MM.1S (cell line): ENCODE measurements at regions not wholly inside any gene's neighbourhood (a gene's known extent, or its start where the extent isn't known, plus 50 kb on each side); places are given as distances from the start of the nearest gene placed in this dataset.

Source experiments
- DNase-seq: peaks from one replicate; pipeline ENCODE4 v3.0.0-alpha.2; 2015
- H2AFZ ChIP-seq: fragments of 300-600 bp; sonication (generic); 2 replicates; pipeline ENCODE4 v1.6.0; 2016; ENCODE audit warnings: antibody characterized with exemption, low read length
- H3F3A ChIP-seq: fragments of 300-600 bp; sonication (generic); 2 replicates; pipeline ENCODE4 v1.6.1; 2016; ENCODE audit warnings: mild to moderate bottlenecking, antibody characterized with exemption, low read length, moderate library complexity, mixed read lengths; ENCODE audit not compliant: insufficient read depth
- H3K27ac ChIP-seq: fragments of 300-600 bp; sonication (generic); 2 replicates; pipeline ENCODE4 v1.5.1; 2016; ENCODE audit warnings: mild to moderate bottlenecking, low read length
- H3K27me3 ChIP-seq: fragments of 300-600 bp; sonication (generic); replicated peaks from 2 replicates; pipeline ENCODE4 v1.6.0; 2016; ENCODE audit warnings: low read length; ENCODE audit not compliant: insufficient read depth
- H3K36me3 ChIP-seq: fragments of 300-600 bp; sonication (generic); replicated peaks from 2 replicates; pipeline ENCODE4 v1.6.1; 2016; ENCODE audit warnings: mild to moderate bottlenecking, low read length, mixed read lengths; ENCODE audit not compliant: insufficient read depth
- H3K4me1 ChIP-seq: fragments of 300-600 bp; sonication (generic); 2 replicates; pipeline ENCODE4 v1.6.1; 2016; ENCODE audit warnings: low read length, mixed read lengths
- H3K4me2 ChIP-seq: fragments of 300-600 bp; sonication (generic); 2 replicates; pipeline ENCODE4 v1.6.0; 2016; ENCODE audit warnings: low read depth, low read length
- H3K4me3 ChIP-seq: fragments of 300-600 bp; sonication (generic); 2 replicates; pipeline ENCODE4 v1.5.1; 2016; ENCODE audit warnings: low read length, mixed read lengths
- H3K79me2 ChIP-seq: fragments of 300-600 bp; sonication (generic); 2 replicates; pipeline ENCODE4 v1.6.1; 2016; ENCODE audit warnings: mixed run types, low read length, mixed read lengths
- H3K9ac ChIP-seq: fragments of 300-600 bp; sonication (generic); 2 replicates; pipeline ENCODE4 v1.6.1; 2016; ENCODE audit warnings: low read length, mixed read lengths
- H3K9me2 ChIP-seq: fragments of 300-600 bp; sonication (generic); replicated peaks from 2 replicates; pipeline ENCODE4 v1.6.1; 2016; ENCODE audit warnings: mild to moderate bottlenecking, low read length, mixed read lengths; ENCODE audit not compliant: insufficient read depth
- H3K9me3 ChIP-seq: fragments of 300-600 bp; sonication (generic); replicated peaks from 2 replicates; pipeline ENCODE4 v1.6.1; 2016; ENCODE audit warnings: mild to moderate bottlenecking, low read length, mixed read lengths; ENCODE audit not compliant: insufficient read depth
- H4K20me1 ChIP-seq: fragments of 300-600 bp; sonication (generic); 2 replicates; pipeline ENCODE4 v1.6.1; 2016; ENCODE audit warnings: mild to moderate bottlenecking, low read length, moderate library complexity, mixed read lengths; ENCODE audit not compliant: insufficient read depth
- CTCF ChIP-seq: fragments of 300-600 bp; sonication (generic); IDR thresholded peaks from 2 replicates; pipeline ENCODE4 v1.5.1; 2016; ENCODE audit warnings: antibody characterized with exemption, low read length, mixed read lengths
- EZH2 ChIP-seq: fragments of 300-600 bp; sonication (generic); optimal IDR thresholded peaks from 2 replicates; pipeline ENCODE3; 2017; ENCODE audit warnings: low read depth, mild to moderate bottlenecking, antibody characterized with exemption, low read length, mixed read lengths
- EZH2phosphoT487 ChIP-seq: fragments of 300-600 bp; sonication (generic); IDR thresholded peaks from 2 replicates; pipeline ENCODE4 v1.6.1; 2018; ENCODE audit warnings: antibody characterized with exemption, low read length

GRCh38 chr20:39756828-39757227, 794.7 kb downstream of the DHX35 start:
- Histone ChIP-seq H3K4me2 (no peak overlapping the region), H3K9me2 (no peaks in the 10 kb centered on the region), H3K4me3 (no peak overlapping the region), H3K9ac (no peak overlapping the region), H3K27me3 (no peaks in the 10 kb centered on the region), H4K20me1 (no peaks in the 10 kb centered on the region), H3K79me2 (no peaks in the 10 kb centered on the region), H3K36me3 (no peaks in the 10 kb centered on the region), H2AFZ (no peak overlapping the region), H3F3A (no peaks in the 10 kb centered on the region), H3K9me3 (no peaks in the 10 kb centered on the region), H3K27ac (no peak overlapping the region), H3K4me1 (no peaks in the 10 kb centered on the region)
- no peak for DNase-seq
- TF ChIP-seq CTCF (no peak), EZH2phosphoT487 (no peak), EZH2 (no peak)

GRCh38 chr20:39756369-39756768, 794.2 kb downstream of the DHX35 start:
- H3K27ac ChIP-seq = no peak overlapping the region
- H3K4me1 ChIP-seq = no peaks in the 10 kb centered on the region
- no peak overlapping the region for H3K9ac ChIP-seq
- H3K4me2 ChIP-seq = no peak overlapping the region
- no peaks in the 10 kb centered on the region for H3K36me3 ChIP-seq
- no peaks in the 10 kb centered on the region for H3K9me3 ChIP-seq
- H2AFZ ChIP-seq = no peak overlapping the region
- no peak for TF ChIP-seq CTCF
- TF ChIP-seq EZH2 = no peak
- TF ChIP-seq EZH2phosphoT487 = no peak
- no peaks in the 10 kb centered on the region for H3K79me2 ChIP-seq
- no peaks in the 10 kb centered on the region for H3F3A ChIP-seq
- no peaks in the 10 kb centered on the region for H3K27me3 ChIP-seq
- no peak overlapping the region for H3K4me3 ChIP-seq
- no peaks in the 10 kb centered on the region for H3K9me2 ChIP-seq
- no peak for DNase-seq
- no peaks in the 10 kb centered on the region for H4K20me1 ChIP-seq

GRCh38 chr20:39752262-39752876, 790.2 kb downstream of the DHX35 start:
- Histone ChIP-seq H3K4me2 (0 out of 2 replicates have a peak overlapping the region, but pooled peaks have one; percentile 13), H3K79me2 (no peaks in the 10 kb centered on the region), H3K27ac (no peak overlapping the region), H3K27me3 (no peaks in the 10 kb centered on the region), H3F3A (no peaks in the 10 kb centered on the region), H3K4me3 (no peak overlapping the region), H2AFZ (no peak overlapping the region), H3K9ac (no peak overlapping the region), H3K9me3 (no peaks in the 10 kb centered on the region), H3K4me1 (no peaks in the 10 kb centered on the region), H3K9me2 (no peaks in the 10 kb centered on the region), H4K20me1 (no peaks in the 10 kb centered on the region), H3K36me3 (no peaks in the 10 kb centered on the region)
- no peak for DNase-seq
- TF ChIP-seq EZH2 = no peak
- no peak for TF ChIP-seq CTCF
- no peak for TF ChIP-seq EZH2phosphoT487
